ENCODE measurements at regions not wholly inside any gene's neighbourhood (a gene's known extent, or its start where the extent isn't known, plus 50 kb on each side); places are given as distances from the start of the nearest gene placed in this dataset.
"Not testable (repeated sequence)": the region's sequence is repeated elsewhere in the genome, so short reads cannot be mapped to it uniquely, and the experiment has no call there.

DNA sequence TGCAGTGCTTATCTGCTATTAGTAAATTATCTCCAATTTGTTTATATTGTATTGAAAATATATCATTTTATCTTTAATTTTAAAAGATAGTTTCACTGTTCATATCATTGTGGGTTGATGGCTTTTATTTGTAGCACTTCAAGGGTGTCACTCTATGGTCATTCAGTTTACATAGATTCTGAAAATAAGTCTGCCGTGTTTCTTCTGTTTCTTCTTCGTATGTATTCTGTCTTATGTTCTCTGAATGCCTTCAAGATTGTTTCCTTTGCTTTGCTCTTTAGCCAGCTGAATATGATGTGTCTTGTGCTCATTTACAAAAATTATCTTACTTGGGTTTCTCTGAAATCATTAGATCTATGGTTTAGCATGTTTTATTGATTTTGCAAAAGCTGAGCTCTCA is 359.9 kb downstream of the CYLC2 start:
- no peak overlapping the region for H3K4me2 ChIP-seq
- H4K20me1 ChIP-seq (ENCODE audit: insufficient read depth) = no peaks in the 10 kb centered on the region
- H2AFZ ChIP-seq = no peak overlapping the region
- H3K27ac ChIP-seq = no peak overlapping the region
- ChIA-PET CTCF (no interaction called here), POLR2A (ENCODE audit: unreplicated experiment) (no interaction called here)
- no TSS peak for BruUV-seq (replicated peaks)
- H3F3A ChIP-seq (ENCODE audit: insufficient read depth, low read depth) = no peaks in the 10 kb centered on the region
- H3K4me3 ChIP-seq = no peak overlapping the region
- H3K36me3 ChIP-seq (ENCODE audit: low read depth) = no peaks in the 10 kb centered on the region
- no peaks in the 10 kb centered on the region for H3K4me1 ChIP-seq (replicated peaks; ENCODE audit: insufficient read depth)
- no peak for DNase-seq
- no peaks in the 10 kb centered on the region for H3K9me2 ChIP-seq (ENCODE audit: insufficient read depth)
- H3K27me3 ChIP-seq (ENCODE audit: insufficient read depth, low read depth) = no peaks in the 10 kb centered on the region
- H3K79me2 ChIP-seq (ENCODE audit: low read depth) = no peaks in the 10 kb centered on the region
- intact Hi-C loops (cut with micrococcal nuclease; ENCODE audit: unreplicated experiment) = no loop called here
- no peak for TF ChIP-seq EZH2 (IDR thresholded peaks at IDR 0.05; ENCODE audit: low read depth)
- TF ChIP-seq, protein P1, sequence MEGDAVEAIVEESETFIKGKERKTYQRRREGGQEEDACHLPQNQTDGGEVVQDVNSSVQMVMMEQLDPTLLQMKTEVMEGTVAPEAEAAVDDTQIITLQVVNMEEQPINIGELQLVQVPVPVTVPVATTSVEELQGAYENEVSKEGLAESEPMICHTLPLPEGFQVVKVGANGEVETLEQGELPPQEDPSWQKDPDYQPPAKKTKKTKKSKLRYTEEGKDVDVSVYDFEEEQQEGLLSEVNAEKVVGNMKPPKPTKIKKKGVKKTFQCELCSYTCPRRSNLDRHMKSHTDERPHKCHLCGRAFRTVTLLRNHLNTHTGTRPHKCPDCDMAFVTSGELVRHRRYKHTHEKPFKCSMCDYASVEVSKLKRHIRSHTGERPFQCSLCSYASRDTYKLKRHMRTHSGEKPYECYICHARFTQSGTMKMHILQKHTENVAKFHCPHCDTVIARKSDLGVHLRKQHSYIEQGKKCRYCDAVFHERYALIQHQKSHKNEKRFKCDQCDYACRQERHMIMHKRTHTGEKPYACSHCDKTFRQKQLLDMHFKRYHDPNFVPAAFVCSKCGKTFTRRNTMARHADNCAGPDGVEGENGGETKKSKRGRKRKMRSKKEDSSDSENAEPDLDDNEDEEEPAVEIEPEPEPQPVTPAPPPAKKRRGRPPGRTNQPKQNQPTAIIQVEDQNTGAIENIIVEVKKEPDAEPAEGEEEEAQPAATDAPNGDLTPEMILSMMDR (conservative IDR thresholded peaks at IDR 0.05) = no peak
- H3K9me3 ChIP-seq (ENCODE audit: insufficient read depth, low read depth) = no peaks in the 10 kb centered on the region

GRCh38 chr9:103357980-103358379 is 362.8 kb downstream of the CYLC2 start:
- H3K4me3 ChIP-seq; H3F3A ChIP-seq (ENCODE audit: insufficient read depth, low read depth); H3K4me1 ChIP-seq (replicated peaks; ENCODE audit: insufficient read depth); H3K36me3 ChIP-seq (ENCODE audit: low read depth); H3K4me2 ChIP-seq; H3K79me2 ChIP-seq (ENCODE audit: low read depth); BruUV-seq (replicated peaks); H2AFZ ChIP-seq; H3K9me3 ChIP-seq (ENCODE audit: insufficient read depth, low read depth); H3K27me3 ChIP-seq (ENCODE audit: insufficient read depth, low read depth); intact Hi-C loops (cut with micrococcal nuclease; ENCODE audit: unreplicated experiment); H3K9me2 ChIP-seq (ENCODE audit: insufficient read depth); H3K27ac ChIP-seq; H4K20me1 ChIP-seq (ENCODE audit: insufficient read depth); CTCF ChIA-PET; DNase-seq; POLR2A ChIA-PET (ENCODE audit: unreplicated experiment): not testable (repeated sequence)

DNA sequence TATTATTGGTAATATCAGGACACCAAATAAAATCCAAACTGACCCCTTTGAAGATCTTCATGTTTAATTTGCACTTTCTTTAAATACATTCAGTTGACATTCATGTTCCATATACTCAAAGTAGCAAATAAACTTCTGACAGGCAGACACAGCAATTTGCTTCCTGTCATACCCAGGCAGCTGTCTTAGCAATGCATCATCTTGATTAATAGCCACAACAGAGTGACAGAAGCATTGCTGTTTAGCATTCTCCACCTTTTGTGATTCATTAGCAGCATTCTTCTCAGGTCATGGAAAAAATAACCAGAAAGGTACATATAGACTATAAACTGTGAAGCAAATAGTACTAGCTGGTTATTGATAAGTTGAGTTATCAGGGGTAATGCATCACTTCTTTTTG is 366.8 kb downstream of the CYLC2 start:
- no peaks in the 10 kb centered on the region for H3F3A ChIP-seq (ENCODE audit: insufficient read depth, low read depth)
- BruUV-seq (replicated peaks) = no TSS peak
- intact Hi-C loops (cut with micrococcal nuclease; ENCODE audit: unreplicated experiment) = no loop called here
- POLR2A ChIA-PET (ENCODE audit: unreplicated experiment) = no interaction called here
- H3K9me2 ChIP-seq (ENCODE audit: insufficient read depth) = no peaks in the 10 kb centered on the region
- CTCF ChIA-PET = no interaction called here
- no peak overlapping the region for H3K4me3 ChIP-seq
- no peaks in the 10 kb centered on the region for H3K79me2 ChIP-seq (ENCODE audit: low read depth)
- H3K4me1 ChIP-seq (replicated peaks; ENCODE audit: insufficient read depth) = no peaks in the 10 kb centered on the region
- H3K27ac ChIP-seq = no peak overlapping the region
- TF ChIP-seq, protein P1 (conservative IDR thresholded peaks at IDR 0.05) = no peak
- TF ChIP-seq EZH2 (IDR thresholded peaks at IDR 0.05; ENCODE audit: low read depth) = no peak
- no peak for DNase-seq
- no peak overlapping the region for H3K4me2 ChIP-seq
- H3K9me3 ChIP-seq (ENCODE audit: insufficient read depth, low read depth) = no peaks in the 10 kb centered on the region
- H2AFZ ChIP-seq = no peak overlapping the region
- H3K27me3 ChIP-seq (ENCODE audit: insufficient read depth, low read depth) = no peaks in the 10 kb centered on the region
- no peaks in the 10 kb centered on the region for H4K20me1 ChIP-seq (ENCODE audit: insufficient read depth)
- H3K36me3 ChIP-seq (ENCODE audit: low read depth) = no peaks in the 10 kb centered on the region

GRCh38 chr9:103362986-103363385 is 367.9 kb downstream of the CYLC2 start:
- Histone ChIP-seq H3K4me2 (no peak overlapping the region), H3K79me2 (ENCODE audit: low read depth) (no peaks in the 10 kb centered on the region), H3K4me3 (no peak overlapping the region), H2AFZ (no peak overlapping the region), H3K4me1 (replicated peaks; ENCODE audit: insufficient read depth) (no peaks in the 10 kb centered on the region), H3K27me3 (ENCODE audit: insufficient read depth, low read depth) (no peaks in the 10 kb centered on the region), H3K36me3 (ENCODE audit: low read depth) (no peaks in the 10 kb centered on the region), H3K27ac (no peak overlapping the region), H3K9me2 (ENCODE audit: insufficient read depth) (no peaks in the 10 kb centered on the region), H3K9me3 (ENCODE audit: insufficient read depth, low read depth) (no peaks in the 10 kb centered on the region), H3F3A (ENCODE audit: insufficient read depth, low read depth) (no peaks in the 10 kb centered on the region), H4K20me1 (ENCODE audit: insufficient read depth) (no peaks in the 10 kb centered on the region)
- no peak for DNase-seq
- TF ChIP-seq EZH2 (IDR thresholded peaks at IDR 0.05; ENCODE audit: low read depth) = no peak
- TF ChIP-seq, protein P1 (conservative IDR thresholded peaks at IDR 0.05) = no peak
- no TSS peak for BruUV-seq (replicated peaks)
- CTCF ChIA-PET = no interaction called here
- intact Hi-C loops (cut with micrococcal nuclease; ENCODE audit: unreplicated experiment) = no loop called here
- POLR2A ChIA-PET (ENCODE audit: unreplicated experiment) = no interaction called here

Measured in PC-9 (cell line).